Head of caudate nucleus (tissue), 42 donors: ENCODE measurements at regions not wholly inside any gene's neighbourhood (a gene's known extent, or its start where the extent isn't known, plus 50 kb on each side); places are given as distances from the start of the nearest gene placed in this dataset.
"Not testable (repeated sequence)": the region's sequence is repeated elsewhere in the genome, so short reads cannot be mapped to it uniquely, and the experiment has no call there.

Experiments
- DNase-seq, 42 donors: peaks; one replicate each; pipeline versions ENCODE4 v3.0.0 to v3.0.0-alpha.2; 2020 to 2021; ENCODE audit warnings: mixed read lengths in 7 of 42
- intact Hi-C: fragments of 100-400 bp; cut with DNase I; formaldehyde crosslinking; loops from one replicate; pipeline ENCODE4 v1.15.0; 2022

- intact Hi-C loops = no loop called here
- no peak for DNase-seq
Measured at GRCh38 chr14:106203438-106203837, 677.1 kb downstream of the TMEM121 start.

DNA sequence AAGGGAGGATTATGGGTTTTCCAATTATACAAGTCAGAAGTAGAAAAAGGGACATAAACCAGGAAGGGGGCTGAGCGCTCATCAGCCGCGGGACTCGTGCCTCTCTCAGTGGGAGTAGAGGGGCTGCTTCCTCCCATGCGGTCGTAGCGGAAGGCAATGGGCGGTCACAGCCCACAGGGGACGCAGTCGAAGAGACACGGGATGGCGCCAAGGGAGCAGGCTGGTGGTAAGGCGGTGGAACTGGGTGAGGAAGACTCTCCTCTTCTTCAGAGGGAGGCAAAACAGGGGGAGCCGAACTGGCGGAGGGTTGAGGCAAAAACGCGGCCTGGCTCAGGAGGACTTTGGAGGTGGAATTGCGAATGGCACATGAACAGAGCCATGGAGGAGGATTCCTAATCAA, 677.7 kb downstream of the TMEM121 start:
- intact Hi-C loops = no loop called here
- DNase-seq = no peak

GRCh38 chr14:106207316-106207715, 680.9 kb downstream of the TMEM121 start:
- DNase-seq = no peak
- intact Hi-C loops = no loop called here

- intact Hi-C loops = no loop called here
- no peak for DNase-seq
Measured at GRCh38 chr14:106208794-106209193, 682.4 kb downstream of the TMEM121 start.

GRCh38 chr14:106209755-106210154, 683.4 kb downstream of the TMEM121 start:
- DNase-seq = no peak

GRCh38 chr14:106210650-106211049, 684.3 kb downstream of the TMEM121 start:
- DNase-seq = no peak
- intact Hi-C loops = no loop called here

More at GRCh38 chr14:106209755-106210154, 683.4 kb downstream of the TMEM121 start:
- intact Hi-C loops = no loop called here

DNA sequence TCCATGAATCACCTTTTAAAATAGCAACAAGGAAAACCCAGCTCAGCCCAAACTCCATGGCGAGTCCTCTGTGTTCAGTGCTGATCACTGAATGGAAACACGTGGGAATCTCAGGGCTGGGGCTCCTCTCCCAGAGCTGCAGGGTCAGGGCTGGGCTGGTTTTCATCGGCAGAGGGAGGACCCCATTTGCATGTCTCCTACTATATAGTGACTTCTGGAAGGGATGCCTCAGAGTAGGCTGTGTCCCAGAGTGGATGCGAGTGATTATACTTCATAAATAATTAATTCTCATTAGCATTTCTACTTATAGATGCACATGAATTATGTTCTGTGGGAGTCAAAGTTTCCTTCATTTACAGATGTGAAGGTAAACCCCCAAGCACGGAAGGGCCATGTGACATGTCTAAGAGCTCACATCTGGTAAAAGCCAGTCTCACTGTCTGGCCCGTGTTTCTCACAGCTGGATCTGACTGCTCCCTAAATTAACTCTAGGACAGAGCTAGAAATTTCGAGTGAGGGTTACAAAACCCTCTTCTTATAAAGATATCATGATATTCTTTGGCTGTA, 685.0 kb downstream of the TMEM121 start:
- no peak for DNase-seq
- intact Hi-C loops = no loop called here

GRCh38 chr14:106215229-106215628, 688.8 kb downstream of the TMEM121 start:
- intact Hi-C loops = no loop called here
- DNase-seq = no peak

- intact Hi-C loops = no loop called here
- no peak for DNase-seq
Measured at GRCh38 chr14:106216679-106217078, 690.3 kb downstream of the TMEM121 start.

DNA sequence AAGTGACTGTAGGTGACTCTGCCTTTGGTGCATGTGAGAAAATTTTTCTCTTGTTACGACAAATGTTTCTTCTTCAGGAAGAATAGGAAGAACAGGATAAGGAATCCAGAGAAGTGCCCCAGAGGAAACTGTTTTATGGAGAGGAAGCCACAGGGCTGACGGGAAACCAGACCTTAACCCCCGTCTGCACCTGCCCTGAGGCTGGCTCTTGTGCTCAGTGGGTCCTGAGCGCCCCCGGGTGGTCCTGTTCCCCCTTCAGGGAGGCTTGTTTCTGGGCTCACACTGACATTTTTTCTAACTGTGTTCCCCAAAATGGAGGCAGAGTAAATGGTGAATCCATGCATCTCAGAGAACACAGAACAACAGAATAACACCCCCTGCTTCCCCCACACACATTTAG, 691.8 kb downstream of the TMEM121 start:
- DNase-seq = no peak
- intact Hi-C loops = no loop called here

GRCh38 chr14:106222311-106222710, 695.9 kb downstream of the TMEM121 start:
- DNase-seq = no peak
- intact Hi-C loops = no loop called here

DNA sequence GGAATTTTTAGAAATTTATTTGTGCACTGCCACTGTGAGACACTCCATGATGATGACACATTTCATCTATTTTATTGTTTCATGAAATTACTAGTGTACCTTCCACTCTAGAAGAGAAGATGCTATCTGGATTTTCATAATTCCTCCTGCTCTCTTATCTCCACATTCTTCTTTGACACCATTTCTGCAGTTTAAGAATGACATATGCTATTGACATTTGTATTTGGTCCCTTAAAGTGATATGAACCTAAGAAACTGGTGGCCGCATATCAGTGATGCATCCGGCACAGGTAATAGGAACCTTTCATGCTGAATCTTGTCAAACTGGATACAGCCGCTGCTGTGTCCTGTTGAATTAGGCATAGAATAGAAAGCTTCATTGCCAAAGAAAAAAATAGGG, 696.3 kb downstream of the TMEM121 start:
- intact Hi-C loops = no loop called here
- no peak for DNase-seq

DNA sequence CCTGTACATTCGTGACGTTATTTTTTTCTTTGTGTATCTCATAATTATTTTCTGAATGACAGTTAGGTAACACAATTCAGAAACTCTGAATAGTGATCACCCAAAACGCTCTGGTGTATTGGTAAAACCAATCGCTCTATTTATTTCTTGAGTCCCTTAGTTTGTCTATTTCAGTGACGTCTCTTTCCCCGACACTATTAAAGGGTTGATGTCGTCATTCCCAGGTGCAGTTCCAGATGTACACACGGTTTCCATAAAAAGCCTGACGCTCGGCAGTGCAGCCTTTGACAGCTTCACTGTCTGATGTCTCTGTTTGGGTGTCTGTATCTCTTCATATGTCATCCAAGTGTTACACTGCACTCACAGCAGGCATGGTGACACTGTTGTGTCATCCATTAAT, 701.4 kb downstream of the TMEM121 start:
- DNase-seq = no peak
- intact Hi-C loops = no loop called here

DNA sequence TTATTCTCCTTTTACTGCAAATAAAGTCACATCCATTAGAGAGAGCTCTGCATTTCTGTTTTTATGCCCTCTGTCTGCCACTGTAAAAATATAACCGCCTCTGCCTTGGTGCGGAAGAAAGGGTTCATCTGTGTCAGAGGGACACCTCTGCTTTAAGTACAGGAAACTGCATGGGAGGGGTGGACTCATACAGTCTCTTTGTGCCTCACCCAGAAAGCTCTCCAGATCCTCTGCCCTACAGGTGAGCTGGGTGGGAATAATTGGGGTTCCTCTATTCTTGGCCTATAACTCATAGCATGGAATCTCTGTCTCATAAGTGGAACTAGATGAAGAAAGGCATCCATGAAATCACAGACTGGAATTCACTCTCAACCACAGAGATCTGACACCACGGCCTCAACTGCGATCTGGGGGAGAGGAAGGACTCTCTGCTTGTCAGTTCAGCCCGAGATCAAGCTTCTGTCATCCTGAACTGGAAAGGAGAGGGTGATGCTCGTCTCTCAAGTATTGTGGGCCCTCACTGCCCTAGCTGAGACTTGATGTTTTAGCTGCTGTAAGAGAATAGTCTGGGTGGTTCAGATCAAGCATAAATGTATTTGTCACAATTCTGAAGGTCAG, 702.3 kb downstream of the TMEM121 start:
- intact Hi-C loops = no loop called here
- no peak for DNase-seq

DNA sequence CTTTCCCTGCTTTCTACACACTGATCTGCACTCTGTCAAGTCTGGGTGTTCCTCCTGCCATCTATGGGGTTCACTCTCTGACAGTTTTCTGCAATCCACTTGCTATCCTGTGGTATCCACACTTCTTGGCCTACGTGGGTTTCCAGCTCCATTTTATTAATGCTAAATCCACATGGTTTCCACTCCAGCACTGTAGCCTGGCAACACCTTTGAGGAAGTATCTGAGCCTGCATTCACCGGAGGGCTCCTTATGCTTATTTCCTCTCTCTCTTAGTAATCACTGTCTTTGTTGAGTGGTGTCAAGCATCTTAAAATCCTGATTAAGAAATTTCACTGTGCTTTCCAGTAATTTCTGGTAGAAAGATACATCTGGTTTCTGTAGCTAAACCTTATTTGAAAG, 703.7 kb downstream of the TMEM121 start:
- DNase-seq = no peak
- intact Hi-C loops = no loop called here

- DNase-seq, intact Hi-C loops: not testable (repeated sequence)
Measured at GRCh38 chr14:106233191-106233590, 706.8 kb downstream of the TMEM121 start.

DNA sequence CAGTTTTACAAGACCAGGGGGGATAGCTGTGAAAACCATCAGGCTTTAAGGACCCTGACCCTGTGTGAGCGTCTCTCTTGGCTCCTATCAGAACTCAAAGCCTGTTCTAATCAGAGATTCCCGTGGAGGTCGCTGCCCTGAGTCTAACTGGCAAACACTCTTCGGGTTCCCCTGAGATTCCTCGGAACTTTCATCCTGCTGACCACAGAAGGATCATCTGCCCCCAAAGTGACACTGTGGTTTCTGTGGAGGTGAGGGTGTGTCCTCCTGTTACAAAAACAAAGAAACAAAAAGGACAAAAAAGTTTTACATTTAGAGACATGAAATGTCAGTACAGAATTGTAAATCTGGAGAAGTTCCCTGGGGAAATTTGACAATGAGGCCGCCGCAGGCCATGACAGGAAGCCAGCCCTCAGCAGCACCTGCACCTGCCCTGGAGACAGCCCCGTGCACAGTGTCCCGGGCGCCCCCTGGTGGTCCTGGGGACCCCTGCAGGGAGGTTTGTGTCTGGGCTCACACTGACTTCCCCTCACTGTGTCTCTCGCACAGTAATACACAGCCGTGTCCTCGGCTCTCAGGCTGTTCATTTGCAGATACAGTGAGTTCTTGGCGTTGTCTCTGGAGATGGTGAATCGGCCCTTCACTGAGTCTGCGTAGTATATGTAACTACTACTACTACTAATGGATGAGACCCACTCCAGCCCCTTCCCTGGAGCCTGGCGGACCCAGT, 708.3 kb downstream of the TMEM121 start:
- intact Hi-C loops, DNase-seq: not testable (repeated sequence)

DNA sequence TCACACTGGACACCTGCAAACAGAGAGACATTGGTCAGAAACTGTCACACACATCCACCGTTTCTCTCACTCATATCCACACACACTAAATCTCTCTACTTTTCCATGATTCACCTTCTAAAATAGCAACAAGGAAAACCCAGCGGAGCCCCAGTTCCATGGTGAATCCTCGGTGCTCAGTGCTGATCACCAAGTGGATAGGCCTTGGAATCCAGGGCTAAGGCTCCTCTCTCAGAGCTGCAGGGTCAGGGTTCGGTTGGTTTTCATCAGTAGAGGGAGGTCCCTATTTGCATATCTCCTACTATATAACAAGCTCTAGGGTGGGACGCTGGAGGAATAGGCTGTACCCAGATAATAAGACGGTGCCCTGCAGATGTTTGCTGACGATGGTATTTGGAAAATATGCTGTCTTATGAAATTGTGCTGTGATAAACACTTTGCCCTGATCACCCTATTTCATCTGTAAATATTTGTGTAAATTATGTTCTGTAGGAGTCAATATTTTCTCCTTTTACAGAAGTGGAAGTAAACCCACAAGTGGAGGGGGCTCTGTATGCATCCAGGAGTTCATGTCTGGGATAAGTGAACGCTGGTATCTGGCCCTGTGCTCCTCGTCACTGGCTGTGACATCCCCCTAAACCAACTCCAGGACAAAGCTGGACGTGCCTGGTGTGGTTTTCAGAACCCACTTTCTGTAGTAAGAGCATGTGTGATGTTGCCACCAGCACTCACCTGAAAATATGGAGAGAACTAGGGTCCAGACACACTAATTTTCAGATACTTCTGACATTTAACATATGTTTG, 709.2 kb downstream of the TMEM121 start:
- no peak for DNase-seq
- intact Hi-C loops = no loop called here

GRCh38 chr14:106248321-106249192, 722.2 kb downstream of the TMEM121 start:
- intact Hi-C loops = no loop called here
- no peak for DNase-seq
